OCI-LY1 (cell line): ENCODE measurements at regions not wholly inside any gene's neighbourhood (a gene's known extent, or its start where the extent isn't known, plus 50 kb on each side); places are given as distances from the start of the nearest gene placed in this dataset.

ENCODE experiments used
- CTCF ChIP-seq: fragments of 200-600 bp; sonication (generic), shearing (Covaris generic); IDR thresholded peaks from 2 replicates; pipeline ENCODE4 v1.5.1; 2017; ENCODE audit warnings: mild to moderate bottlenecking, antibody characterized with exemption, low read length, moderate library complexity, mixed read lengths
- EZH2 ChIP-seq: fragments of 200-600 bp; sonication (generic), shearing (Covaris generic); IDR thresholded peaks from 2 replicates; pipeline ENCODE4 v1.8.0; 2017; ENCODE audit warnings: borderline replicate concordance, mixed run types, mild to moderate bottlenecking, antibody characterized with exemption, low read length, moderate library complexity, mixed read lengths

GRCh38 chr14:87688524-87688923 is 304.5 kb downstream of the GALC start:
- TF ChIP-seq CTCF = no peak
- no peak for TF ChIP-seq EZH2
